H9 (cell line): ENCODE measurements at regions not wholly inside any gene's neighbourhood (a gene's known extent, or its start where the extent isn't known, plus 50 kb on each side); places are given as distances from the start of the nearest gene placed in this dataset.

ENCODE experiments used
- DNase-seq: peaks from one replicate; pipeline ENCODE4 v3.0.0-alpha.2; 2017
- H2AFZ ChIP-seq: one replicate; pipeline ENCODE4 v1.6.1; 2013; ENCODE audit warnings: mild to moderate bottlenecking, low read length, control low read depth, moderate library complexity
- H2AK5ac ChIP-seq: 2 replicates; pipeline ENCODE4 v1.6.1; 2013; ENCODE audit warnings: low read length, control low read depth, mixed read lengths; ENCODE audit not compliant: insufficient read length
- H2BK120ac ChIP-seq: one replicate; pipeline ENCODE4 v1.6.1; 2013; ENCODE audit warnings: low read depth, mild to moderate bottlenecking, low read length, control low read depth, inconsistent platforms; ENCODE audit not compliant: poor library complexity, severe bottlenecking
- H2BK12ac ChIP-seq: 2 replicates; pipeline ENCODE4 v1.6.1; 2013; ENCODE audit warnings: low read length, control low read depth, mixed read lengths, low read depth; ENCODE audit not compliant: insufficient read length
- H2BK15ac ChIP-seq: 2 replicates; pipeline ENCODE4 v1.6.1; 2013; ENCODE audit warnings: low read depth, low read length, control low read depth
- H2BK20ac ChIP-seq: one replicate; pipeline ENCODE4 v1.6.1; 2013; ENCODE audit warnings: low read depth, mild to moderate bottlenecking, low read length, control low read depth, inconsistent platforms; ENCODE audit not compliant: poor library complexity, severe bottlenecking
- H2BK5ac ChIP-seq: 2 replicates; pipeline ENCODE4 v1.6.1; 2013; ENCODE audit warnings: low read length, control low read depth, mixed read lengths; ENCODE audit not compliant: insufficient read length
- H3K14ac ChIP-seq: 2 replicates; pipeline ENCODE4 v1.6.1; 2013; ENCODE audit warnings: low read length, control low read depth; ENCODE audit not compliant: insufficient read depth
- H3K18ac ChIP-seq: 2 replicates; pipeline ENCODE4 v1.6.1; 2013; ENCODE audit warnings: low read depth, mild to moderate bottlenecking, mixed read lengths, low read length, control low read depth; ENCODE audit not compliant: insufficient read length
- H3K23ac ChIP-seq: 2 replicates; pipeline ENCODE4 v1.6.1; 2013; ENCODE audit warnings: low read length, control low read depth, mixed read lengths, low read depth; ENCODE audit not compliant: insufficient read length
- H3K23me2 ChIP-seq: 2 replicates; pipeline ENCODE4 v1.6.1; 2013; ENCODE audit warnings: low read depth, mild to moderate bottlenecking, mixed read lengths, low read length, control low read depth; ENCODE audit not compliant: insufficient read length, poor library complexity, severe bottlenecking
- H3K27ac ChIP-seq: 2 replicates; pipeline ENCODE4 v1.5.1; 2013; ENCODE audit warnings: low read length, control low read depth, mixed read lengths, low read depth; ENCODE audit not compliant: insufficient read length
- H3K27me3 ChIP-seq: 2 replicates; pipeline ENCODE4 v1.6.1; 2013; ENCODE audit warnings: low read length, control low read depth, inconsistent platforms; ENCODE audit not compliant: insufficient read depth
- H3K4ac ChIP-seq: 2 replicates; pipeline ENCODE4 v1.6.1; 2013; ENCODE audit warnings: low read depth, mild to moderate bottlenecking, control low read depth, inconsistent platforms, low read length, moderate library complexity
- H3K4me1 ChIP-seq: 2 replicates; pipeline ENCODE4 v1.6.1; 2013; ENCODE audit warnings: low read length, control low read depth, inconsistent platforms; ENCODE audit not compliant: insufficient read depth
- H3K4me2 ChIP-seq: 2 replicates; pipeline ENCODE4 v1.6.1; 2013; ENCODE audit warnings: low read length, control low read depth, mixed read lengths; ENCODE audit not compliant: insufficient read length, insufficient read depth
- H3K56ac ChIP-seq: 2 replicates; pipeline ENCODE4 v1.6.1; 2013; ENCODE audit warnings: low read depth, mild to moderate bottlenecking, mixed read lengths, low read length, control low read depth; ENCODE audit not compliant: insufficient read length
- H3K79me1 ChIP-seq: 2 replicates; pipeline ENCODE4 v1.6.1; 2013; ENCODE audit warnings: low read depth, mild to moderate bottlenecking, moderate library complexity, low read length, control low read depth, inconsistent platforms; ENCODE audit not compliant: insufficient read depth, poor library complexity, severe bottlenecking
- H3K79me2 ChIP-seq: 2 replicates; pipeline ENCODE4 v1.6.1; 2013; ENCODE audit warnings: low read length, control low read depth, inconsistent platforms; ENCODE audit not compliant: insufficient read depth
- H3K9ac ChIP-seq: 2 replicates; pipeline ENCODE4 v1.6.1; 2013; ENCODE audit warnings: low read length, control low read depth, mixed read lengths; ENCODE audit not compliant: insufficient read length; ENCODE audit errors: extremely low read depth
- H3K9me3 ChIP-seq: one replicate; pipeline ENCODE4 v1.6.1; 2013; ENCODE audit warnings: low read depth, low read length, inconsistent platforms; ENCODE audit not compliant: control insufficient read depth
- H3T11ph ChIP-seq: one replicate; pipeline ENCODE4 v1.6.1; 2013; ENCODE audit warnings: mild to moderate bottlenecking, low read length, control low read depth, inconsistent platforms
- H4K20me1 ChIP-seq: one replicate; pipeline ENCODE4 v1.6.1; 2013; ENCODE audit not compliant: control insufficient read depth, insufficient read length, insufficient read depth
- H4K5ac ChIP-seq: 2 replicates; pipeline ENCODE4 v1.6.1; 2013; ENCODE audit warnings: low read depth, mild to moderate bottlenecking, mixed read lengths, low read length, control low read depth; ENCODE audit not compliant: insufficient read length
- H4K8ac ChIP-seq: replicated peaks from 2 replicates; pipeline ENCODE4 v1.6.1; 2013; ENCODE audit warnings: low read length, control low read depth, mixed read lengths, low read depth; ENCODE audit not compliant: insufficient read length
- H4K91ac ChIP-seq: 2 replicates; pipeline ENCODE4 v1.6.1; 2013; ENCODE audit warnings: low read depth, mild to moderate bottlenecking, moderate library complexity, mixed read lengths, low read length, control low read depth; ENCODE audit not compliant: insufficient read length
- H3K27ac Mint-ChIP-seq, 3 experiments: 2 replicates in 2 of 3; 3 replicates in 1 of 3; pipeline ENCODE4 v1.8.0; 2020 to 2021; ENCODE audit warnings: mixed read lengths in 3 of 3, mild to moderate bottlenecking in 1 of 3, moderate library complexity in 1 of 3
- H3K27me3 Mint-ChIP-seq: 2 replicates; pipeline ENCODE4 v1.8.0; 2021; ENCODE audit warnings: low read depth, mild to moderate bottlenecking, moderate library complexity, mixed read lengths
- H3K36me3 Mint-ChIP-seq, 3 experiments: 2 replicates in 2 of 3; 3 replicates in 1 of 3; pipeline ENCODE4 v1.8.0; 2020 to 2021; ENCODE audit warnings: low read depth in 3 of 3, mixed read lengths in 3 of 3; ENCODE audit not compliant: insufficient read depth in 1 of 3
- H3K4me1 Mint-ChIP-seq, 2 experiments: 2 replicates each; pipeline ENCODE4 v1.8.0; 2020; ENCODE audit warnings: mixed read lengths in 2 of 2
- H3K4me3 Mint-ChIP-seq, 2 experiments: 2 replicates in 1 of 2; 3 replicates in 1 of 2; pipeline ENCODE4 v1.8.0; 2020 to 2021; ENCODE audit warnings: mild to moderate bottlenecking in 2 of 2, mixed read lengths in 2 of 2, moderate library complexity in 1 of 2
- H3K9me3 Mint-ChIP-seq, 2 experiments: 2 replicates in 1 of 2; 3 replicates in 1 of 2; pipeline ENCODE4 v1.8.0; 2020; ENCODE audit warnings: mild to moderate bottlenecking in 2 of 2, mixed read lengths in 2 of 2, moderate library complexity in 1 of 2
- CTCF ChIP-seq: fragments of 200-600 bp; sonication (generic); conservative IDR thresholded peaks from 3 replicates; pipeline ENCODE4 v1.8.0; 2021; ENCODE audit warnings: antibody characterized with exemption, mild to moderate bottlenecking
- WGBS: extraction: QIAGEN DNeasy Blood & Tissue Kit; methylation state at CpG from one replicate; pipeline ENCODE4 v1.1.7; 2013; ENCODE audit warnings: missing lambda C conversion rate, low lambda C conversion rate, mixed read lengths; ENCODE audit not compliant: insufficient read length; ENCODE audit errors: extremely low coverage; 5-methylcytosine and 5-hydroxymethylcytosine counted together

GRCh38 chr2:118443596-118443995 is 355.3 kb downstream of the INSIG2 start:
- no peaks in the 10 kb centered on the region for H3K79me2 ChIP-seq
- no peak overlapping the region for H2BK120ac ChIP-seq
- no peak overlapping the region for H3K4me2 ChIP-seq
- no peak overlapping the region for H3K9ac ChIP-seq
- no peaks in the 10 kb centered on the region for H3K23me2 ChIP-seq
- no peak overlapping the region for H2BK15ac ChIP-seq
- peaks cover 18 to 19% of the 10 kb centered on the region in 2 experiments for H3K4me1 Mint-ChIP-seq
- H3K23ac ChIP-seq: no peak overlapping the region
- TF ChIP-seq CTCF: no peak
- no peak overlapping the region for H3K4me3 Mint-ChIP-seq
- no peak overlapping the region for H2BK12ac ChIP-seq
- H3K27ac Mint-ChIP-seq: no peak overlapping the region
- no peak overlapping the region for H3K14ac ChIP-seq
- no peaks in the 10 kb centered on the region for H3K36me3 Mint-ChIP-seq
- H3K18ac ChIP-seq: no peak overlapping the region
- no peak overlapping the region for H3K56ac ChIP-seq
- H3K9me3 ChIP-seq: no peaks in the 10 kb centered on the region
- H4K5ac ChIP-seq: no peak overlapping the region
- no peak overlapping the region for H2BK20ac ChIP-seq
- no peak overlapping the region for H3T11ph ChIP-seq
- H2BK5ac ChIP-seq: no peak overlapping the region
- no peak overlapping the region for H2AK5ac ChIP-seq
- H2AFZ ChIP-seq: no peak overlapping the region
- H3K27ac ChIP-seq: no peak overlapping the region
- no peaks in the 10 kb centered on the region for H3K79me1 ChIP-seq
- no CpG with 5 or more reads among the region's 2 CpGs for WGBS
- H3K4me1 ChIP-seq: peaks cover 8% of the 10 kb centered on the region
- no peak overlapping the region for H4K8ac ChIP-seq
- no peak for DNase-seq
- no peak overlapping the region for H4K91ac ChIP-seq
- no peak overlapping the region for H3K4ac ChIP-seq
- H3K9me3 Mint-ChIP-seq: no peaks in the 10 kb centered on the region; a peak in 1 of 5 replicates
- H4K20me1 ChIP-seq: no peaks in the 10 kb centered on the region
- no peaks in the 10 kb centered on the region for H3K27me3 ChIP-seq
- no peaks in the 10 kb centered on the region; the same call in 1 of the 2 replicates for H3K27me3 Mint-ChIP-seq
